NB4 (cell line): ENCODE measurements at regions not wholly inside any gene's neighbourhood (a gene's known extent, or its start where the extent isn't known, plus 50 kb on each side); places are given as distances from the start of the nearest gene placed in this dataset.
"Not testable (repeated sequence)": the region's sequence is repeated elsewhere in the genome, so short reads cannot be mapped to it uniquely, and the experiment has no call there.

Experiments used
- DNase-seq: peaks from one replicate; pipeline ENCODE4 v3.0.0; 2010; ENCODE audit warnings: low read depth
- H3K4me3 ChIP-seq: one replicate; pipeline ENCODE4 v1.5.1; 2011; ENCODE audit warnings: mild to moderate bottlenecking, low read depth, low read length, moderate library complexity
- CTCF ChIP-seq: IDR thresholded peaks from one replicate; pipeline ENCODE4 v1.5.1; 2012; ENCODE audit warnings: low read depth, low read length
- MAX ChIP-seq: IDR thresholded peaks from 2 replicates; pipeline ENCODE4 v1.6.1; 2011; ENCODE audit warnings: low read depth, low read length
- MYC ChIP-seq: IDR thresholded peaks from 2 replicates; pipeline ENCODE4 v1.6.1; 2011; ENCODE audit warnings: low read depth, low read length
- POLR2A ChIP-seq: IDR thresholded peaks from 2 replicates; pipeline ENCODE4 v1.6.1; 2011; ENCODE audit warnings: mild to moderate bottlenecking; ENCODE audit not compliant: insufficient read length; ENCODE audit errors: extremely low read depth

- H3K4me3 ChIP-seq: no peak overlapping the region
- DNase-seq: no peak
- TF ChIP-seq MYC (no peak), CTCF (no peak), MAX (no peak), POLR2A (no peak)
Measured at GRCh38 chr12:80018119-80018518, 81.2 kb upstream of the OTOGL start.

- TF ChIP-seq MAX (no peak), CTCF (no peak), POLR2A (no peak), MYC (no peak)
- H3K4me3 ChIP-seq: no peak overlapping the region
- DNase-seq: no peak
Measured at GRCh38 chr12:80017261-80017870, 82.0 kb upstream of the OTOGL start.

GRCh38 chr12:80016684-80017083 lies 81.8 kb upstream of the PPP1R12A start:
- TF ChIP-seq MYC (no peak), MAX (no peak), CTCF (no peak), POLR2A (no peak)

GRCh38 chr12:80015660-80016059 lies 80.8 kb upstream of the PPP1R12A start:
- TF ChIP-seq MYC: no peak
- TF ChIP-seq MAX: no peak
- TF ChIP-seq POLR2A: no peak
- no peak for TF ChIP-seq CTCF
- H3K4me3 ChIP-seq: no peak overlapping the region
- peak; percentile 5 for DNase-seq

More at GRCh38 chr12:80016684-80017083, 81.8 kb upstream of the PPP1R12A start:
- DNase-seq: no peak
- H3K4me3 ChIP-seq: no peak overlapping the region

GRCh38 chr12:80003744-80004143 lies 68.8 kb upstream of the PPP1R12A start:
- not testable (repeated sequence) for H3K4me3 ChIP-seq, DNase-seq

- H3K4me3 ChIP-seq: no peak overlapping the region
- TF ChIP-seq CTCF (no peak), MYC (no peak), MAX (no peak), POLR2A (no peak)
- no peak for DNase-seq
Measured at GRCh38 chr12:80001562-80001961, 66.7 kb upstream of the PPP1R12A start.
